ENCODE measurements at regions not wholly inside any gene's neighbourhood (a gene's known extent, or its start where the extent isn't known, plus 50 kb on each side); places are given as distances from the start of the nearest gene placed in this dataset.

DNA sequence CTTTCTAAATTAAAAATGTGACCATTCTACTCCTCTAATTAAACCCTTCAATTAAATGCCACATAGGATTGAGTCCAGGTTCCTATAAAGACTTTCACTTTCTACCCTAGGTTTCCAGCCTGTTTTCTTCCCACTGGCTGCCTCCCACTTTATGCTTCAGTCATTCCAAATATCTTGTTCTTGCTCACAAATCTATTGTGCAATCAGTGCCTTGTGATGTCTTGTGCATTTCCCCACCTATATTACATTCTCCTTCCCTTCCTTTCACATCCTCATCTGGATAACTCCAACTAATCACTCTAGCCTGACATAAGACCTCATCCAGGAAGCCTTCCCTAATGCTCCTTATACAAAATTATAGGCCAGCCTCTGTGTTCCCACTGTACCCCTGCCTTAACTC lies 281.7 kb upstream of the LRATD1 start:
- no peak for DNase-seq (ENCODE audit: low read depth)
- TF ChIP-seq CTCF (IDR thresholded peaks at IDR 0.05; ENCODE audit: low read depth, low read length, missing control alignments) = no peak
- in situ Hi-C loops (cut with HindIII; ENCODE audit: low sequenced_read_pairs) = no loop called here
- no peak overlapping the region for H3K4me3 ChIP-seq (ENCODE audit: low read depth, low read length)

GRCh38 chr2:14352067-14352466 lies 280.4 kb upstream of the LRATD1 start:
- no peak for DNase-seq (ENCODE audit: low read depth)
- TF ChIP-seq CTCF (IDR thresholded peaks at IDR 0.05; ENCODE audit: low read depth, low read length, missing control alignments) = no peak
- in situ Hi-C loops (cut with HindIII; ENCODE audit: low sequenced_read_pairs) = no loop called here
- no peak overlapping the region for H3K4me3 ChIP-seq (ENCODE audit: low read depth, low read length)

DNA sequence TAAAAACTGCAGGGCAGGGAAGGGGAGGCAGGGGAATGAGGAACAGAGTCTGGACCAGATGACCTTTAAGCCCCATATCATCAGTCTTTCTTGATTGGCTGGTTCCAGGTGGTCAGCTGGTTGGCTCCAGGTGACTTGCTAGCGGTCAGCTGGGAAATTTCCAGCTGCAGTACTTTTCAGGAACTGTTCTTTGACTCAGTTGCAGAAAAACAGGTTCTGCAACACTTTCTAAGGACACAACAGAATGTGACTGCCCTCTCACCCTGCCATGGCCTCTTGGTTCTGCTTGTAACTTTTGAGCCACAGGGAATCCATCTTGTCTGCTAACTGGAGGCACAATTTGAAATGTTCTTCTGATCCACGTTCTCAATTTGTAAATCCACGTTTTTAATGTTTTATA lies 278.3 kb upstream of the LRATD1 start:
- H3K4me3 ChIP-seq (ENCODE audit: low read depth, low read length) = no peak overlapping the region
- DNase-seq (ENCODE audit: low read depth) = no peak
- in situ Hi-C loops (cut with HindIII; ENCODE audit: low sequenced_read_pairs) = no loop called here
- TF ChIP-seq CTCF (IDR thresholded peaks at IDR 0.05; ENCODE audit: low read depth, low read length, missing control alignments) = no peak

- in situ Hi-C loops (cut with HindIII; ENCODE audit: low sequenced_read_pairs) = no loop called here
- no peak for TF ChIP-seq CTCF (IDR thresholded peaks at IDR 0.05; ENCODE audit: low read depth, low read length, missing control alignments)
- no peak for DNase-seq (ENCODE audit: low read depth)
- H3K4me3 ChIP-seq (ENCODE audit: low read depth, low read length) = no peak overlapping the region
These were observed 277.4 kb upstream of the LRATD1 start for GRCh38 chr2:14355102-14355501.

DNA sequence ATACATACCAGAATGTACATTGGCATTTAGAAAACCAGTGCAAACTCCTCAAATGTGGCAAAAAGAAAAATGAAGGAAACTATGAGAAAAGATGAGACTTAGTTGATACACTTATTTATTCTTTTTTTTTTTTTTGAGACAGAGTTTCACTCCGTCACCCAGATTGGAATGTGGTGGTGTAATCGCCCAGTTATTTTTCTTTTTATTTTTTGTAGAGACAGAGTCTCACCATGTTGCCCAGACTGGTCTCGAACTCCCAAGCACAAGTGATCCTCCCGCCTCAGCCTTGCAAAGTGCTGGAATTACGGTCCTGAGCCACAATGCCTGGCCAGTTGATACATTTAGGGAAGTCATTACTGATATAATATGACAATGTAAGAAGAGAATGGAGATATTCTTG lies 274.2 kb upstream of the LRATD1 start:
- no peak for DNase-seq (ENCODE audit: low read depth)

GRCh38 chr2:14358774-14359173 lies 273.7 kb upstream of the LRATD1 start:
- in situ Hi-C loops (cut with HindIII; ENCODE audit: low sequenced_read_pairs) = no loop called here
- no peak for TF ChIP-seq CTCF (IDR thresholded peaks at IDR 0.05; ENCODE audit: low read depth, low read length, missing control alignments)
- no peak for DNase-seq (ENCODE audit: low read depth)
- no peak overlapping the region for H3K4me3 ChIP-seq (ENCODE audit: low read depth, low read length)

More for the DNA sequence above, 274.2 kb upstream of the LRATD1 start:
- no peak overlapping the region for H3K4me3 ChIP-seq (ENCODE audit: low read depth, low read length)
- in situ Hi-C loops (cut with HindIII; ENCODE audit: low sequenced_read_pairs) = no loop called here
- no peak for TF ChIP-seq CTCF (IDR thresholded peaks at IDR 0.05; ENCODE audit: low read depth, low read length, missing control alignments)

DNA sequence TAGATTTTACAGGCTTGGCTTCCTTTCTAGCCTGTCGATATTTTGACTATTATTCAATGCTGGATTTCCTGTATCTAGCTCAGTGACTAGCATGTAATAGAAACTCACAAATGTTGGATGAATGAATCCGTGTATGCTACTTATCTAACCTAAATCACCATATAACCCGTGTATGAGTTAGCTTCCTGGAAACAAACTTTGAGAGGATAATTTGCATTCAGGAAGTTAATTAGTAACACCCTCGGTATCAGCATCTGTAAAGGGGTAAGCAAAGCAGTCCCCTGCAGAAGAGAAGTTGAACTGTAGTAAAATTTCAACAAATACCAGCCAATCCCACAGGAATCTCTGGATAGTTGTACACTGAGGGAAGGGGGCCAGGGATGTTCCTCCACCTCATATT lies 269.4 kb upstream of the LRATD1 start:
- no peak overlapping the region for H3K4me3 ChIP-seq (ENCODE audit: low read depth, low read length)
- TF ChIP-seq CTCF (IDR thresholded peaks at IDR 0.05; ENCODE audit: low read depth, low read length, missing control alignments) = no peak
- no peak for DNase-seq (ENCODE audit: low read depth)
- in situ Hi-C loops (cut with HindIII; ENCODE audit: low sequenced_read_pairs) = no loop called here

Data from astrocyte of the cerebellum (primary cell).